ENCODE measurements at regions not wholly inside any gene's neighbourhood (a gene's known extent, or its start where the extent isn't known, plus 50 kb on each side); places are given as distances from the start of the nearest gene placed in this dataset.

GRCh38 chr18:43812627-43813026 lies 535.3 kb upstream of the SYT4 start:
- no peak for TF ChIP-seq BACH2 (CRISPR knock-in tag; IDR thresholded peaks at IDR 0.05; ENCODE audit: borderline replicate concordance)
- TF ChIP-seq CREB5 (CRISPR knock-in tag; IDR thresholded peaks at IDR 0.05; ENCODE audit: low read depth), result no peak

All from SK-N-SH treated with all-trans-retinoic acid at 6 μM for 48 hours (cell line).